ENCODE measurements at regions not wholly inside any gene's neighbourhood (a gene's known extent, or its start where the extent isn't known, plus 50 kb on each side); places are given as distances from the start of the nearest gene placed in this dataset.

GRCh38 chr12:69084816-69085378 lies 151.9 kb upstream of the CPM start:
- ChIA-PET POLR2A (no interaction called here), CTCF (interaction anchor here (1.4 kb wide), 1 partner anchor 11 kb away, joined by 4 read pairs; no protein-coding TSS in a partner anchor)
- TF ChIP-seq CTCF (IDR thresholded peaks at IDR 0.05; ENCODE audit: insufficient read depth, low read depth, low read length): no peak
- Histone ChIP-seq H3K27me3 (ENCODE audit: control insufficient read depth, insufficient read depth, low read length) (peaks cover 3% of the 10 kb centered on the region; the same call in 1 of the 2 replicates), H3K36me3 (ENCODE audit: control insufficient read depth, insufficient read depth, low read length) (no peaks in the 10 kb centered on the region), H3K4me3 (ENCODE audit: low read depth, low read length) (no peak overlapping the region)
- no peak for DNase-seq (ENCODE audit: low read depth)

GRCh38 chr12:69085852-69086251 lies 152.9 kb upstream of the CPM start:
- H3K27me3 ChIP-seq (ENCODE audit: control insufficient read depth, insufficient read depth, low read length): peaks cover 5% of the 10 kb centered on the region
- H3K4me3 ChIP-seq (ENCODE audit: low read depth, low read length): no peak overlapping the region
- POLR2A ChIA-PET: no interaction called here
- no peak for DNase-seq (ENCODE audit: low read depth)
- CTCF ChIA-PET: interaction anchor here (1.4 kb wide), 1 partner anchor 12 kb away, joined by 4 read pairs; no protein-coding TSS in a partner anchor
- TF ChIP-seq CTCF (IDR thresholded peaks at IDR 0.05; ENCODE audit: insufficient read depth, low read depth, low read length): no peak
- no peaks in the 10 kb centered on the region for H3K36me3 ChIP-seq (ENCODE audit: control insufficient read depth, insufficient read depth, low read length)

GRCh38 chr12:69087986-69088385 lies 151.4 kb upstream of the CPSF6 start:
- ChIA-PET CTCF (interaction anchor here (0.8 kb wide), 1 partner anchor 18 kb away, joined by 3 read pairs; no protein-coding TSS in a partner anchor), POLR2A (no interaction called here)
- Histone ChIP-seq H3K36me3 (ENCODE audit: control insufficient read depth, insufficient read depth, low read length) (no peaks in the 10 kb centered on the region), H3K4me3 (ENCODE audit: low read depth, low read length) (no peak overlapping the region), H3K27me3 (ENCODE audit: control insufficient read depth, insufficient read depth, low read length) (peaks cover 7% of the 10 kb centered on the region)
- TF ChIP-seq CTCF (IDR thresholded peaks at IDR 0.05; ENCODE audit: insufficient read depth, low read depth, low read length): no peak
- no peak for DNase-seq (ENCODE audit: low read depth)

GRCh38 chr12:69090722-69091121 lies 148.6 kb upstream of the CPSF6 start:
- ChIA-PET CTCF (interaction anchor here (0.6 kb wide), 1 partner anchor 164 kb away, joined by 4 read pairs; no protein-coding TSS in a partner anchor), POLR2A (no interaction called here)
- no peak for TF ChIP-seq CTCF (IDR thresholded peaks at IDR 0.05; ENCODE audit: insufficient read depth, low read depth, low read length)
- Histone ChIP-seq H3K36me3 (ENCODE audit: control insufficient read depth, insufficient read depth, low read length) (no peaks in the 10 kb centered on the region), H3K27me3 (ENCODE audit: control insufficient read depth, insufficient read depth, low read length) (peaks cover 5% of the 10 kb centered on the region), H3K4me3 (ENCODE audit: low read depth, low read length) (no peak overlapping the region)
- DNase-seq (ENCODE audit: low read depth): no peak

- TF ChIP-seq CTCF (IDR thresholded peaks at IDR 0.05; ENCODE audit: insufficient read depth, low read depth, low read length): no peak
- no peak overlapping the region for H3K4me3 ChIP-seq (ENCODE audit: low read depth, low read length)
- CTCF ChIA-PET: interaction anchor here (0.6 to 1.6 kb wide), 2 partner anchors 13 to 163 kb away, joined by 4 read pairs; no protein-coding TSS in a partner anchor
Observed at GRCh38 chr12:69091442-69092017, 147.8 kb upstream of the CPSF6 start.

More at GRCh38 chr12:69091442-69092017, 147.8 kb upstream of the CPSF6 start:
- Histone ChIP-seq H3K36me3 (ENCODE audit: control insufficient read depth, insufficient read depth, low read length) (no peaks in the 10 kb centered on the region), H3K27me3 (ENCODE audit: control insufficient read depth, insufficient read depth, low read length) (peaks cover 5% of the 10 kb centered on the region)
- DNase-seq (ENCODE audit: low read depth): no peak
- POLR2A ChIA-PET: no interaction called here
